Progenitor cell of endocrine pancreas (in vitro differentiated cells): ENCODE measurements at regions not wholly inside any gene's neighbourhood (a gene's known extent, or its start where the extent isn't known, plus 50 kb on each side); places are given as distances from the start of the nearest gene placed in this dataset.

Experiments used
- DNase-seq: peaks from one replicate; pipeline ENCODE4 v3.0.0; 2021; ENCODE audit warnings: low spot score; ENCODE audit not compliant: unreplicated experiment
- H3K27ac Mint-ChIP-seq: 2 replicates; pipeline ENCODE4 v1.8.0; 2021; ENCODE audit warnings: mild to moderate bottlenecking, moderate library complexity, mixed read lengths
- H3K27me3 Mint-ChIP-seq: 2 replicates; pipeline ENCODE4 v1.8.0; 2021; ENCODE audit warnings: mixed read lengths
- H3K36me3 Mint-ChIP-seq: 2 replicates; pipeline ENCODE4 v1.8.0; 2022; ENCODE audit warnings: mixed read lengths; ENCODE audit not compliant: insufficient read depth
- H3K4me1 Mint-ChIP-seq: 2 replicates; pipeline ENCODE4 v1.8.0; 2021; ENCODE audit warnings: low read depth, mixed read lengths
- H3K4me3 Mint-ChIP-seq: 2 replicates; pipeline ENCODE4 v1.8.0; 2021; ENCODE audit warnings: low read depth, mild to moderate bottlenecking, moderate library complexity, mixed read lengths
- H3K9me3 Mint-ChIP-seq: 2 replicates; pipeline ENCODE4 v1.8.0; 2021; ENCODE audit warnings: low read depth, mixed read lengths
- CTCF ChIP-seq: fragments of 200-600 bp; sonication (generic); IDR thresholded peaks from one replicate; pipeline ENCODE4 v1.5.0; 2021; ENCODE audit warnings: antibody characterized with exemption, mild to moderate bottlenecking; ENCODE audit not compliant: unreplicated experiment

DNA sequence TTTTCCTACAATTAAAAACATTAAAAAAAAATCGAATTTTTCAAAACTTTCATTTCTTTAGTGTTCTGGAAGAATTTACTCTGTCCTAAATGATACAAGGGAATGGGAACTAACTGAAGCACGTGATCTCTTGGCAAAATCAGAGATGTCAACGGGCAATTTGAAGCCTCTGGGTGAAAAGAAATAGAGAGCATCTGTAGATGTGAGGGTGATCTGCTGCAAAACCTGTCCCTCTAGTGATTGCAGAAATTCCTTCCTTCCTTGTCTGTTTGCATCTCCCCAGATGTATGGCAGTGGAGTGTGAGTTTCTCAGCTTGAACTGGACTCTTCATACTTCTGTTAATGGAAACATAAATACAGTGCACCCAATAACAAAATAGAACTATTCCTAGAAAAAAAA lies 100.5 kb upstream of the S1PR1 start:
- H3K4me3 Mint-ChIP-seq, result no peak overlapping the region
- H3K27me3 Mint-ChIP-seq, result peaks cover under 1% of the 10 kb centered on the region
- no peak for DNase-seq
- TF ChIP-seq CTCF, result no peak
- no peaks in the 10 kb centered on the region for H3K36me3 Mint-ChIP-seq
- H3K4me1 Mint-ChIP-seq, result peaks cover 32% of the 10 kb centered on the region
- H3K27ac Mint-ChIP-seq, result no peak overlapping the region
- no peaks in the 10 kb centered on the region for H3K9me3 Mint-ChIP-seq

GRCh38 chr1:101135526-101135925 lies 101.3 kb upstream of the S1PR1 start:
- H3K9me3 Mint-ChIP-seq, result no peaks in the 10 kb centered on the region
- peaks cover 7% of the 10 kb centered on the region for H3K27me3 Mint-ChIP-seq
- no peak for TF ChIP-seq CTCF
- no peak overlapping the region for H3K27ac Mint-ChIP-seq
- no peak overlapping the region for H3K4me3 Mint-ChIP-seq
- DNase-seq, result no peak
- peaks cover 32% of the 10 kb centered on the region for H3K4me1 Mint-ChIP-seq
- H3K36me3 Mint-ChIP-seq, result no peaks in the 10 kb centered on the region

DNA sequence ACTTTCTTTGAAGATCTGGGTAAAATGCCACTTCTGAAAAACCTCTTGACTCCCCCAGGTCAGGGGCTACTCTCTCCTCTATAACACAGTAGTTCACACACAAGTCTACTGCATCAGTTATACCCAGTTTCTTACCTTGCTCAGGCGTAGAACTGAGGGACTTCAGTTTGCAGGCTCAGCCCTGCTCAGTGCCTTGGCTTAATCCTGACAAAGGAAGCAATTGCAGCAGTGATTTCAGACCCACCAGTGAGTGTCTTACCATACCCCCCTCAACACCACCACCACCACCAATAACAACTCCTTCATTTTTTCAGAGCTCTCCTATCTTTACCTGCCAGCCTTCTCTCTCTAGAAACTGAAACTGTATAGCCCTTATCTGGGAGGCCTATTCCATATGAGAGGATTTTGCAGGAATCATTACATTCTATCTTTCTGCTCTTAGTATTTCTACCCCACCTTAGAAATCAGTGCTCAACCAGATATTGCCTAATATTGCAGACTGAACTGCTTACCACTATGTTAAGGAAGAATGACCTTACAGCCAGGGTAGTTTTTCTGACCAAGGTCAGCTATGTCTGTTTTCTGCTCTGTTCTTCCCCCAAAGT lies 105.5 kb upstream of the S1PR1 start:
- no peak overlapping the region for H3K27ac Mint-ChIP-seq
- no peak overlapping the region for H3K4me3 Mint-ChIP-seq
- H3K36me3 Mint-ChIP-seq, result no peaks in the 10 kb centered on the region
- no peak for TF ChIP-seq CTCF
- peaks cover 7% of the 10 kb centered on the region for H3K27me3 Mint-ChIP-seq
- no peaks in the 10 kb centered on the region for H3K9me3 Mint-ChIP-seq
- H3K4me1 Mint-ChIP-seq, result peaks cover 2% of the 10 kb centered on the region
- DNase-seq, result no peak

DNA sequence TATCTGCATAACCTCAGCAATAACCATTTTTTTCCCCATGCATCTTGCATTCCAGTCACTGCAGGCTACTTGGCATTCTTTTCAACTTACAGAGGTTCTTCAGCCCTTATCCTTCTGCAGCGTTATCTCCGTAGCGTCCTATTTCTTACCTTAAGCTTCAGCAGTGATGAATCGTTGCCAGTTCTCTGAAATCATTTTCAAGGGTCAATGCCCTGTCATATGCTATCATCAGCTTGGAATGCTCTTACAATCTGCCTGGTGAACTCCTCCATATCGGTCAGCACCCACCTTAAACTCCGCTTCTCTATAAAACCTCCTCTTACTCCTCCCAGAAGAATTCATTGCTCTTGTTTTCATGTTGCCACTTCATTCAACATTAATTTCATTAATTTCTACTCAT lies 105.1 kb upstream of the DPH5 start:
- no peaks in the 10 kb centered on the region for H3K36me3 Mint-ChIP-seq
- peaks cover 7% of the 10 kb centered on the region for H3K27me3 Mint-ChIP-seq
- H3K4me1 Mint-ChIP-seq, result no peaks in the 10 kb centered on the region
- no peak overlapping the region for H3K27ac Mint-ChIP-seq
- H3K9me3 Mint-ChIP-seq, result no peaks in the 10 kb centered on the region
- DNase-seq, result no peak
- H3K4me3 Mint-ChIP-seq, result no peak overlapping the region
- TF ChIP-seq CTCF, result no peak

- Mint-ChIP-seq H3K4me3 (no peak overlapping the region), H3K27me3 (peaks cover 7% of the 10 kb centered on the region), H3K27ac (no peak overlapping the region), H3K9me3 (no peaks in the 10 kb centered on the region), H3K36me3 (no peaks in the 10 kb centered on the region), H3K4me1 (no peaks in the 10 kb centered on the region)
- no peak for DNase-seq
- TF ChIP-seq CTCF, result no peak
Observed at GRCh38 chr1:101128846-101129245, 103.3 kb upstream of the DPH5 start.
